ENCODE measurements at regions not wholly inside any gene's neighbourhood (a gene's known extent, or its start where the extent isn't known, plus 50 kb on each side); places are given as distances from the start of the nearest gene placed in this dataset.

DNA sequence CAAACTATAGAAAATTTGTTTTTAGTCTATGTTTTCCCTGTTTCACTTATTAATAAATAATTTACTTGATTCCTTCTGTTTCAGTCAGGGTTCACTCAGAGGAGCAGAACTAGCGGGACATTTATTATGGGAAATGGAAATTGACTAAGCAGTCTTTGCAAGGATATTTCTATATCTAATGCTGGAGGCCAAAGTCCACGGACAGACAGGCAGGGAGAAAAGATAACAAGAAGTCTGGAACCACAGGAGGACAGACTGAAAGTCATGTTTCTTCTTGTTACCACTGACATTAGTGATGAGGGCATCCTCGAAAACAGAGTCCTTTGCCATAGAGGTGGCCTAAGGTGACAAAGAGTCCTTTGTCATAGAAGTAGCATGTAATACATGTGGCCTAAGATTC, 744.5 kb upstream of the TMPRSS15 start:
- Histone ChIP-seq H3K27me3 (no peaks in the 10 kb centered on the region), H3K9me3 (no peaks in the 10 kb centered on the region), H3K27ac (no peak overlapping the region), H3K4me1 (no peaks in the 10 kb centered on the region), H3K36me3 (no peaks in the 10 kb centered on the region), H3K4me3 (no peak overlapping the region)
- TF ChIP-seq, protein P1, sequence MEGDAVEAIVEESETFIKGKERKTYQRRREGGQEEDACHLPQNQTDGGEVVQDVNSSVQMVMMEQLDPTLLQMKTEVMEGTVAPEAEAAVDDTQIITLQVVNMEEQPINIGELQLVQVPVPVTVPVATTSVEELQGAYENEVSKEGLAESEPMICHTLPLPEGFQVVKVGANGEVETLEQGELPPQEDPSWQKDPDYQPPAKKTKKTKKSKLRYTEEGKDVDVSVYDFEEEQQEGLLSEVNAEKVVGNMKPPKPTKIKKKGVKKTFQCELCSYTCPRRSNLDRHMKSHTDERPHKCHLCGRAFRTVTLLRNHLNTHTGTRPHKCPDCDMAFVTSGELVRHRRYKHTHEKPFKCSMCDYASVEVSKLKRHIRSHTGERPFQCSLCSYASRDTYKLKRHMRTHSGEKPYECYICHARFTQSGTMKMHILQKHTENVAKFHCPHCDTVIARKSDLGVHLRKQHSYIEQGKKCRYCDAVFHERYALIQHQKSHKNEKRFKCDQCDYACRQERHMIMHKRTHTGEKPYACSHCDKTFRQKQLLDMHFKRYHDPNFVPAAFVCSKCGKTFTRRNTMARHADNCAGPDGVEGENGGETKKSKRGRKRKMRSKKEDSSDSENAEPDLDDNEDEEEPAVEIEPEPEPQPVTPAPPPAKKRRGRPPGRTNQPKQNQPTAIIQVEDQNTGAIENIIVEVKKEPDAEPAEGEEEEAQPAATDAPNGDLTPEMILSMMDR (IDR thresholded peaks at IDR 0.05), result no peak
- ATAC-seq (no peak), DNase-seq (no peak)
- intact Hi-C loops (cut with DNase I), result no loop called here

DNA sequence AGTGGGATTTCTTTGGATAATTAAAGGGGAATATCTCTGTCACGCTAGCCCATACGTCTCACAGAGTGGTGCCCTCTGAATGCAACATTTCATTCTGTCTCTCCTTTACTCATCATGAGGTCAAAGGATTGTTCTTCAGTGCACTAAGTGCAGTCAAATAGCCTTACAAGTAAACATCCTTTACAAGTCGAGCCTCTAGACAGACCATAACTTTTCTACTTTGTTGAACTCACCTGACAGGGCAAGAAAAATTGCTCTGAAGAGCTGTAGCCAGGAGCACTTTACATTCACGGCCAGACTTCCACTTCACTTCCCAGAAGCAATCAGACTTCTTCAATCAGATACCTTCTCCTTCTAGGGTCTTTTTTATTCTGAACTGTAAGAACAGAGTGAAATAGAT, 768.0 kb upstream of the TMPRSS15 start:
- DNase-seq, result no peak

DNA sequence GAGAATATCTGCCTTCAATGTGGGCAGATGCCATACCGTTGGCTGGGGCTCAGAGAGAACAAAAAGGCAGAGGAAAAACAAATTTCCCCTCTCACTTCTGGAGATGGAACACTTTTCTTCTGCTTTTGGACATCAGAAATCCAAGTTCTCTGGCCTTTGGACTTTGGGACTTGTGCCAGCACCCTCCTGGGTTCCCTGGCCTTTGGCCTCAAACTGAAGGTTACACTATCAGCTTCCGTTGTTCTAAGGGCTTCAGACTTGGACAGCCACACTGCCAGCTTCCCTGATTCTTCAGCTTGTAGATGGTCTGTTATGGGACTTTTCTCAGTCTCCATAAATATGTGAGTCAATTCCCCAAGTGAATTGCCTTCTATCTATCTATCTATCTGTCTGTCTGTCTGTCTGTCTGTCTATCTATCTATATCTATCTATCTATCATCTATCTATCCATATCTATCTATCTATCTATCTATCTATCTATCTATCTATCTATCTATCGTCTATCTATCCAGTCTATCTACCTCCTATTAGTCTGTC, 778.1 kb upstream of the TMPRSS15 start:
- no peaks in the 10 kb centered on the region for H3K27me3 ChIP-seq
- H3K4me1 ChIP-seq, result no peaks in the 10 kb centered on the region
- H3K4me3 ChIP-seq, result no peak overlapping the region
- H3K9me3 ChIP-seq, result no peaks in the 10 kb centered on the region
- TF ChIP-seq, protein P1 (IDR thresholded peaks at IDR 0.05), result no peak
- intact Hi-C loops (cut with DNase I), result no loop called here
- no peaks in the 10 kb centered on the region for H3K36me3 ChIP-seq
- no peak for DNase-seq
- ATAC-seq, result no peak
- no peak overlapping the region for H3K27ac ChIP-seq

More for the DNA sequence above, 768.0 kb upstream of the TMPRSS15 start:
- TF ChIP-seq, protein P1 (IDR thresholded peaks at IDR 0.05), result no peak
- intact Hi-C loops (cut with DNase I), result no loop called here
- no peak overlapping the region for H3K27ac ChIP-seq
- H3K36me3 ChIP-seq, result no peaks in the 10 kb centered on the region
- no peaks in the 10 kb centered on the region for H3K9me3 ChIP-seq
- ATAC-seq, result no peak
- H3K4me3 ChIP-seq, result no peak overlapping the region
- no peaks in the 10 kb centered on the region for H3K27me3 ChIP-seq
- no peaks in the 10 kb centered on the region for H3K4me1 ChIP-seq

DNA sequence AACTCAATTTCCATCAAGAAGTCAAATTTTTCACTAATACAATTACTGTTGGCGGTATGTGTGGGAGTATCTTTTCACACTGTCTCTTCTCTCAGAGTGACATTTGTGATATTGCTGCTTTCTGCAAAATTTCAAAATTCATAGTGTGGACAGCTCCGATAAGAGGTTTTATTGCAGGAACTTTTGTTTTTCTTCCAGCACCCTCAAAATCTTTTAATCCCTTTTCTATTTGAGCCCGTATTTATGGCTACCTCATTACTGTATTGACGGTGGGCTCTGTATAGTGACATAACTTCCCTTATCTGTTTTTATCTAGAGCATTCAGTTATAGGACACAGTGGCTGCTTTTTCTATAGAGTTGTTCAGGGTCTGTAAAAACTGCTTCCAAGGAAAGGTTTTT, 794.4 kb upstream of the TMPRSS15 start:
- TF ChIP-seq, protein P1 (IDR thresholded peaks at IDR 0.05), result no peak
- no peak overlapping the region for H3K4me3 ChIP-seq

DNA sequence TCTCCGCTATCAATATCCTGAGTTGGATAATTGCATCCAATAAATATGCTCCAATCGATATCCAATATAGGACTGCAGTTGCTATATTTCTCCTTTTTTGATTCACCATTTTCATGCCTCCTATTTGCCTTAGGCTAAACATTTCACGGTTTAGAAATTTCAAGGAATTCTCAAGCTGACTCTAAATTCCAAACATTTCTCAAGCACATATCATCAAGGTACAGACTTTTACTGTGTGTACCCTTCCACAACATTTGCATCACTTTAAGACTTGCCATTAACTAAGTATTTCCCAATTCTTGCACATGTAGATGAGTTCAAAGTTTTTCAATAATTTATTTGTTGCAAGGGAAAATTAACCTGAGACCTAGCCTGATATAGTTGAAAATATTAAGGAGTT, 795.2 kb upstream of the TMPRSS15 start:
- H3K4me1 ChIP-seq, result no peaks in the 10 kb centered on the region
- intact Hi-C loops (cut with DNase I), result no loop called here
- TF ChIP-seq, protein P1 (IDR thresholded peaks at IDR 0.05), result no peak
- H3K4me3 ChIP-seq, result no peak overlapping the region
- ATAC-seq (no peak), DNase-seq (no peak)
- no peaks in the 10 kb centered on the region for H3K9me3 ChIP-seq
- H3K36me3 ChIP-seq, result no peaks in the 10 kb centered on the region
- no peak overlapping the region for H3K27ac ChIP-seq
- H3K27me3 ChIP-seq, result no peaks in the 10 kb centered on the region

More for the DNA sequence above, 794.4 kb upstream of the TMPRSS15 start:
- no peaks in the 10 kb centered on the region for H3K4me1 ChIP-seq
- no peaks in the 10 kb centered on the region for H3K27me3 ChIP-seq
- DNase-seq, result no peak
- no peaks in the 10 kb centered on the region for H3K36me3 ChIP-seq
- no peak overlapping the region for H3K27ac ChIP-seq
- ATAC-seq, result no peak
- intact Hi-C loops (cut with DNase I), result no loop called here
- no peaks in the 10 kb centered on the region for H3K9me3 ChIP-seq

DNA sequence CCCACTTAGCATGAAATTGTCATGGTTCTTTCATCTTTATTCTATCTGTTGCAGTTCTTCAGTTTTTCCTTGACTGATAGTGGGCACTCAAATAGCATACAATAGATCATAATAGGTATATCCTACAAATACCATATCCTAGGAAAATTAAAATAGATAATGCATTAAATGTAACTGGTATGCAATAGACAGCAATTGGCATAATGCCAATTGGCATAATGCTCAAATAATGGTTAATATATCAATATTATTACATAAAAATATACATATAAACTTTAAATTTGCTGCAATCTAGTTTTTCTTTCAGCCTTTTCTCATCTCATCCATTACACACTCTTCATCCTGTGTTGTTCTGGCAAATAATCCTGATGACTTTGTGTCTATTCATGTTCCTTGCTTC, 814.6 kb upstream of the TMPRSS15 start:
- Histone ChIP-seq H3K9me3 (no peaks in the 10 kb centered on the region), H3K4me1 (no peaks in the 10 kb centered on the region), H3K27ac (no peak overlapping the region), H3K36me3 (no peaks in the 10 kb centered on the region), H3K4me3 (no peak overlapping the region), H3K27me3 (no peaks in the 10 kb centered on the region)
- no peak for DNase-seq
- intact Hi-C loops (cut with DNase I), result no loop called here
- no peak for ATAC-seq
- TF ChIP-seq, protein P1 (IDR thresholded peaks at IDR 0.05), result no peak
